ENCODE measurements at regions not wholly inside any gene's neighbourhood (a gene's known extent, or its start where the extent isn't known, plus 50 kb on each side); places are given as distances from the start of the nearest gene placed in this dataset.

GRCh38 chr4:148843625-148844024, 401.4 kb upstream of the NR3C2 start:
- TF ChIP-seq POLR2A (IDR thresholded peaks at IDR 0.05) (no peak), CTCF (IDR thresholded peaks at IDR 0.05) (no peak)
